GM12878 (cell line): ENCODE measurements at regions not wholly inside any gene's neighbourhood (a gene's known extent, or its start where the extent isn't known, plus 50 kb on each side); places are given as distances from the start of the nearest gene placed in this dataset.

Experiments used
- ATAC-seq: fragments of 200-7000 bp; cut with Tn5 transposase; 3 replicates; pipeline ENCODE4 v1.9.1; 2020; ENCODE audit warnings: mild to moderate bottlenecking, moderate library complexity
- BruUV-seq: library from RNA; stranded (reverse); fragments of 400-500 nt; replicated peaks from 2 replicates; lab custom pipeline; 2021; lab: Mats Ljungman, UMichigan
- CTCF ChIA-PET: fragments of 300-600 bp; sonication (Branson Sonifier 250); formaldehyde crosslinking; extraction: SDS; loops from one replicate; lab custom pipeline; 2021; ENCODE audit warnings: inconsistent platforms; lab: Yijun Ruan, JAX
- POLR2A ChIA-PET: fragments of 350-600 bp; formaldehyde crosslinking; extraction: SDS; loops from one replicate; lab custom pipeline; 2021; ENCODE audit warnings: inconsistent platforms; lab: Charles Lee
- RAD21 ChIA-PET: fragments of 300-600 bp; sonication (Branson Sonifier 250); formaldehyde crosslinking; loops from one replicate; lab custom pipeline; 2023; ENCODE audit warnings: antibody characterized with exemption; ENCODE audit not compliant: unreplicated experiment; lab: Charles Lee
- SMC1A ChIA-PET: fragments of 300-600 bp; sonication (Branson Sonifier 250); formaldehyde crosslinking; loops from one replicate; lab custom pipeline; 2023; ENCODE audit not compliant: unreplicated experiment, uncharacterized antibody; lab: Charles Lee
- DNase-seq: peaks from one replicate; pipeline ENCODE4 v3.0.0-alpha.2; 2011; ENCODE audit warnings: low read depth, low spot score
- FAIRE-seq: peaks from 3 replicates; lab custom pipeline; 2011; peaks lifted over from hg19 to GRCh38; lab: Jason Lieb, UNC
- H2AFZ ChIP-seq: 2 replicates; pipeline ENCODE4 v1.6.0; 2011; ENCODE audit warnings: low read depth, low read length, control low read depth; ENCODE audit not compliant: control insufficient read depth
- H3K27ac ChIP-seq: 2 replicates; pipeline ENCODE4 v1.5.1; 2011; ENCODE audit warnings: control low read depth; ENCODE audit not compliant: control insufficient read depth, insufficient read depth
- H3K27me3 ChIP-seq, 2 experiments: replicated peaks in 1 of 2; 2 replicates each; pipeline versions ENCODE4 v1.6.0 to v1.6.1; 2011; ENCODE audit warnings: low read length in 1 of 2; ENCODE audit not compliant: control insufficient read depth in 2 of 2, insufficient read depth in 2 of 2
- H3K36me3 ChIP-seq, 2 experiments: 2 replicates each; pipeline ENCODE4 v1.5.1; 2011; ENCODE audit warnings: low read length in 1 of 2; ENCODE audit not compliant: control insufficient read depth in 2 of 2, insufficient read depth in 2 of 2
- H3K4me1 ChIP-seq: 2 replicates; pipeline ENCODE4 v1.6.1; 2011; ENCODE audit warnings: mild to moderate bottlenecking, low read length, moderate library complexity, mixed read lengths; ENCODE audit not compliant: control insufficient read depth, insufficient read depth
- H3K4me2 ChIP-seq: 2 replicates; pipeline ENCODE4 v1.6.0; 2011; ENCODE audit warnings: control low read depth; ENCODE audit not compliant: control insufficient read depth, insufficient read depth
- H3K4me3 ChIP-seq: fragments of 200-600 bp; sonication (generic); 2 replicates; pipeline ENCODE4 v1.5.1; 2016
- H3K79me2 ChIP-seq: 2 replicates; pipeline ENCODE4 v1.6.0; 2011; ENCODE audit warnings: low read length; ENCODE audit not compliant: control insufficient read depth, insufficient read depth
- H3K9ac ChIP-seq: 2 replicates; pipeline ENCODE4 v1.8.0; 2011; ENCODE audit warnings: low read length, control low read depth, mixed read lengths; ENCODE audit not compliant: control insufficient read depth, insufficient read depth
- H3K9me3 ChIP-seq: replicated peaks from 3 replicates; pipeline ENCODE4 v1.5.1; 2011; ENCODE audit warnings: mild to moderate bottlenecking, low read length; ENCODE audit not compliant: control insufficient read depth, insufficient read depth
- H4K20me1 ChIP-seq: 2 replicates; pipeline ENCODE4 v1.6.0; 2011; ENCODE audit not compliant: control insufficient read depth, insufficient read depth
- BACH1 ChIP-seq: fragments of 450-650 bp; IDR thresholded peaks from 2 replicates; pipeline ENCODE4 v1.6.1; 2017; ENCODE audit warnings: mild to moderate bottlenecking, borderline replicate concordance
- FOXK2 ChIP-seq: fragments of 450-650 bp; IDR thresholded peaks from 2 replicates; pipeline ENCODE4 v1.6.1; 2017; ENCODE audit warnings: mild to moderate bottlenecking, moderate library complexity
- MAX ChIP-seq: IDR thresholded peaks from 2 replicates; pipeline ENCODE4 v1.6.1; 2012; ENCODE audit warnings: low read depth, low read length, improper control_type of control experiment
- MTA3 ChIP-seq: IDR thresholded peaks from 2 replicates; pipeline ENCODE4 v1.6.1; 2012; ENCODE audit warnings: low read length, inconsistent platforms, borderline replicate concordance
- MXI1 ChIP-seq: fragments of 150-350 bp; IDR thresholded peaks from 2 replicates; pipeline ENCODE4 v1.6.1; 2011; ENCODE audit warnings: low read depth, mild to moderate bottlenecking, inconsistent platforms, low read length, improper control_type of control experiment
- PRDM15 ChIP-seq: fragments of 450-650 bp; formaldehyde crosslinking; IDR thresholded peaks from 2 replicates; pipeline ENCODE4 v1.4.0; 2020; ENCODE audit warnings: mild to moderate bottlenecking, moderate library complexity
- RELB ChIP-seq: fragments of 450-650 bp; IDR thresholded peaks from 2 replicates; pipeline ENCODE4 v1.6.1; 2017; ENCODE audit warnings: low read depth, mild to moderate bottlenecking, moderate library complexity
- STAT3 ChIP-seq: IDR thresholded peaks from 2 replicates; pipeline ENCODE4 v1.6.1; 2011; ENCODE audit warnings: low read depth, low read length, improper control_type of control experiment
- TARDBP ChIP-seq: IDR thresholded peaks from 2 replicates; pipeline ENCODE4 v1.6.1; 2016; ENCODE audit warnings: borderline replicate concordance
- USF1 ChIP-seq: IDR thresholded peaks from 2 replicates; pipeline ENCODE4 v1.6.1; 2011; ENCODE audit warnings: borderline replicate concordance, low read depth, mild to moderate bottlenecking, moderate library complexity, mixed read lengths, low read length; ENCODE audit not compliant: insufficient read depth; ENCODE audit errors: extremely low read length
- YBX1 ChIP-seq: fragments of 450-650 bp; IDR thresholded peaks from 2 replicates; pipeline ENCODE4 v1.6.1; 2016; ENCODE audit warnings: antibody characterized with exemption
- whole genome bisulfite sequencing: methylation state at CpG from one replicate; pipeline ENCODE4 v1.1.6; 2016; ENCODE audit warnings: low lambda C conversion rate; ENCODE audit not compliant: insufficient replicate concordance, insufficient coverage; ENCODE audit errors: missing lambda C conversion rate; 5-methylcytosine and 5-hydroxymethylcytosine counted together
- in situ Hi-C: fragments of 300-500 bp; cut with MboI; formaldehyde crosslinking; loops from 9 replicates; pipeline ENCODE4 v1.14.3; 2018; ENCODE audit warnings: mixed read lengths
- intact Hi-C: fragments of 100-400 bp; cut with micrococcal nuclease; formaldehyde crosslinking; loops from one replicate; pipeline ENCODE4 v1.14.2; 2022; ENCODE audit not compliant: unreplicated experiment

- TF ChIP-seq STAT3 (no peak), PRDM15 (CRISPR knock-in tag) (no peak)
These were observed 486.3 kb upstream of the PROK2 start (continued) for GRCh38 chr3:72271216-72271615.

GRCh38 chr3:72270730-72271129 is 485.8 kb upstream of the PROK2 start:
- no peaks in the 10 kb centered on the region for H3K36me3 ChIP-seq
- no peaks in the 10 kb centered on the region for H4K20me1 ChIP-seq
- H3K4me2 ChIP-seq: 0 out of 2 replicates have a peak overlapping the region, but pooled peaks have one; percentile 46
- no peak overlapping the region for H3K27ac ChIP-seq
- H3K4me1 ChIP-seq: peaks cover 53% of the 10 kb centered on the region
- H3K9me3 ChIP-seq: no peaks in the 10 kb centered on the region; the same call in 2 of the 3 replicates
- intact Hi-C loops (no loop called here), in situ Hi-C loops (no loop called here)
- no peaks in the 10 kb centered on the region for H3K27me3 ChIP-seq
- TF ChIP-seq YBX1 (no peak), USF1 (no peak), BACH1 (no peak), MXI1 (no peak), FOXK2 (no peak), TARDBP (no peak), MTA3 (no peak), MAX (no peak), RELB (no peak)
- ChIA-PET CTCF (no interaction called here), RAD21 (interaction anchor here (0.5 kb wide), 1 partner anchor 254 kb away, joined by 5 read pairs; no protein-coding TSS in a partner anchor), POLR2A (no interaction called here), SMC1A (interaction anchor here (1.1 kb wide), 1 partner anchor 293 kb away, joined by 3 read pairs; no protein-coding TSS in a partner anchor)
- WGBS: 87% methylated on average over 5 of the region's 5 CpGs
- ATAC-seq (no peak), FAIRE-seq (no peak), DNase-seq (no peak)
- no TSS peak for BruUV-seq
- H2AFZ ChIP-seq: no peak overlapping the region
- H3K9ac ChIP-seq: no peak overlapping the region
- no peaks in the 10 kb centered on the region for H3K79me2 ChIP-seq
- no peak overlapping the region for H3K4me3 ChIP-seq
